MM.1S (cell line): ENCODE measurements at regions not wholly inside any gene's neighbourhood (a gene's known extent, or its start where the extent isn't known, plus 50 kb on each side); places are given as distances from the start of the nearest gene placed in this dataset.

Source experiments
- DNase-seq: peaks from one replicate; pipeline ENCODE4 v3.0.0-alpha.2; 2015
- H2AFZ ChIP-seq: fragments of 300-600 bp; sonication (generic); 2 replicates; pipeline ENCODE4 v1.6.0; 2016; ENCODE audit warnings: antibody characterized with exemption, low read length
- H3F3A ChIP-seq: fragments of 300-600 bp; sonication (generic); 2 replicates; pipeline ENCODE4 v1.6.1; 2016; ENCODE audit warnings: mild to moderate bottlenecking, antibody characterized with exemption, low read length, moderate library complexity, mixed read lengths; ENCODE audit not compliant: insufficient read depth
- H3K27ac ChIP-seq: fragments of 300-600 bp; sonication (generic); 2 replicates; pipeline ENCODE4 v1.5.1; 2016; ENCODE audit warnings: mild to moderate bottlenecking, low read length
- H3K27me3 ChIP-seq: fragments of 300-600 bp; sonication (generic); replicated peaks from 2 replicates; pipeline ENCODE4 v1.6.0; 2016; ENCODE audit warnings: low read length; ENCODE audit not compliant: insufficient read depth
- H3K36me3 ChIP-seq: fragments of 300-600 bp; sonication (generic); replicated peaks from 2 replicates; pipeline ENCODE4 v1.6.1; 2016; ENCODE audit warnings: mild to moderate bottlenecking, low read length, mixed read lengths; ENCODE audit not compliant: insufficient read depth
- H3K4me1 ChIP-seq: fragments of 300-600 bp; sonication (generic); 2 replicates; pipeline ENCODE4 v1.6.1; 2016; ENCODE audit warnings: low read length, mixed read lengths
- H3K4me2 ChIP-seq: fragments of 300-600 bp; sonication (generic); 2 replicates; pipeline ENCODE4 v1.6.0; 2016; ENCODE audit warnings: low read depth, low read length
- H3K4me3 ChIP-seq: fragments of 300-600 bp; sonication (generic); 2 replicates; pipeline ENCODE4 v1.5.1; 2016; ENCODE audit warnings: low read length, mixed read lengths
- H3K79me2 ChIP-seq: fragments of 300-600 bp; sonication (generic); 2 replicates; pipeline ENCODE4 v1.6.1; 2016; ENCODE audit warnings: mixed run types, low read length, mixed read lengths
- H3K9ac ChIP-seq: fragments of 300-600 bp; sonication (generic); 2 replicates; pipeline ENCODE4 v1.6.1; 2016; ENCODE audit warnings: low read length, mixed read lengths
- H3K9me2 ChIP-seq: fragments of 300-600 bp; sonication (generic); replicated peaks from 2 replicates; pipeline ENCODE4 v1.6.1; 2016; ENCODE audit warnings: mild to moderate bottlenecking, low read length, mixed read lengths; ENCODE audit not compliant: insufficient read depth
- H3K9me3 ChIP-seq: fragments of 300-600 bp; sonication (generic); replicated peaks from 2 replicates; pipeline ENCODE4 v1.6.1; 2016; ENCODE audit warnings: mild to moderate bottlenecking, low read length, mixed read lengths; ENCODE audit not compliant: insufficient read depth
- H4K20me1 ChIP-seq: fragments of 300-600 bp; sonication (generic); 2 replicates; pipeline ENCODE4 v1.6.1; 2016; ENCODE audit warnings: mild to moderate bottlenecking, low read length, moderate library complexity, mixed read lengths; ENCODE audit not compliant: insufficient read depth
- EZH2 ChIP-seq: fragments of 300-600 bp; sonication (generic); optimal IDR thresholded peaks from 2 replicates; pipeline ENCODE3; 2017; ENCODE audit warnings: low read depth, mild to moderate bottlenecking, antibody characterized with exemption, low read length, mixed read lengths
- EZH2phosphoT487 ChIP-seq: fragments of 300-600 bp; sonication (generic); IDR thresholded peaks from 2 replicates; pipeline ENCODE4 v1.6.1; 2018; ENCODE audit warnings: antibody characterized with exemption, low read length
- TF ChIP-seq, protein P1 (sequence below): fragments of 300-600 bp; sonication (generic); IDR thresholded peaks from 2 replicates; pipeline ENCODE4 v1.5.1; 2016; ENCODE audit warnings: antibody characterized with exemption, low read length, mixed read lengths

DNA sequence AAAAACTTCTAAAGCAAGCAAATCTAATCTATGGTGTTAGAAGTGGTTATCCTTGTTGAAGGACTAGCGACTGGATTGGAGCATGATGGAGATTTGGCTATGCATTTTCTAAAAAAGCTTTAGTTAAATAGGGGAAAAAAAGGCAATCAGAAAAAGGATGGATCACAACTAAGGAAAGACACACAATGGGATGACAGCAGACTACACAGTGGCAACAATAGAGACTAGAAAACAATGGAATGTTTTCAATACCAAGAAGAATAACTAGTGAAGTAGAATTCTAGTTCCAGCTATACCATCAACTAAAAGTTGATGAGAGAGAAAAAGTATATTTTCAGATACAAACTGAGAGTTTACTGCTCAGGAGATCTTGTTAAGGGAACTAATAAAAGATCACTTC lies 605.8 kb downstream of the PTPRU start:
- Histone ChIP-seq H3K4me3 (no peak overlapping the region), H3K9me3 (no peaks in the 10 kb centered on the region), H3K9ac (no peak overlapping the region), H3K4me1 (no peaks in the 10 kb centered on the region), H3K9me2 (no peaks in the 10 kb centered on the region), H3K27me3 (peaks cover 81% of the 10 kb centered on the region), H3K27ac (no peak overlapping the region), H4K20me1 (no peaks in the 10 kb centered on the region), H3K36me3 (no peaks in the 10 kb centered on the region), H2AFZ (no peak overlapping the region), H3K79me2 (no peaks in the 10 kb centered on the region), H3F3A (no peaks in the 10 kb centered on the region), H3K4me2 (no peak overlapping the region)
- no peak for DNase-seq
- no peak for TF ChIP-seq EZH2
- TF ChIP-seq EZH2phosphoT487 = no peak
- TF ChIP-seq, protein P1, sequence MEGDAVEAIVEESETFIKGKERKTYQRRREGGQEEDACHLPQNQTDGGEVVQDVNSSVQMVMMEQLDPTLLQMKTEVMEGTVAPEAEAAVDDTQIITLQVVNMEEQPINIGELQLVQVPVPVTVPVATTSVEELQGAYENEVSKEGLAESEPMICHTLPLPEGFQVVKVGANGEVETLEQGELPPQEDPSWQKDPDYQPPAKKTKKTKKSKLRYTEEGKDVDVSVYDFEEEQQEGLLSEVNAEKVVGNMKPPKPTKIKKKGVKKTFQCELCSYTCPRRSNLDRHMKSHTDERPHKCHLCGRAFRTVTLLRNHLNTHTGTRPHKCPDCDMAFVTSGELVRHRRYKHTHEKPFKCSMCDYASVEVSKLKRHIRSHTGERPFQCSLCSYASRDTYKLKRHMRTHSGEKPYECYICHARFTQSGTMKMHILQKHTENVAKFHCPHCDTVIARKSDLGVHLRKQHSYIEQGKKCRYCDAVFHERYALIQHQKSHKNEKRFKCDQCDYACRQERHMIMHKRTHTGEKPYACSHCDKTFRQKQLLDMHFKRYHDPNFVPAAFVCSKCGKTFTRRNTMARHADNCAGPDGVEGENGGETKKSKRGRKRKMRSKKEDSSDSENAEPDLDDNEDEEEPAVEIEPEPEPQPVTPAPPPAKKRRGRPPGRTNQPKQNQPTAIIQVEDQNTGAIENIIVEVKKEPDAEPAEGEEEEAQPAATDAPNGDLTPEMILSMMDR = no peak

- no peak for TF ChIP-seq EZH2
- TF ChIP-seq, protein P1 = no peak
- TF ChIP-seq EZH2phosphoT487 = no peak
- Histone ChIP-seq H3K9me2 (no peaks in the 10 kb centered on the region), H3F3A (no peaks in the 10 kb centered on the region), H3K36me3 (no peaks in the 10 kb centered on the region), H2AFZ (no peak overlapping the region), H3K4me3 (no peak overlapping the region), H4K20me1 (no peaks in the 10 kb centered on the region), H3K4me1 (no peaks in the 10 kb centered on the region), H3K27ac (no peak overlapping the region), H3K9ac (no peak overlapping the region), H3K79me2 (no peaks in the 10 kb centered on the region), H3K4me2 (no peak overlapping the region), H3K27me3 (peaks cover 66% of the 10 kb centered on the region), H3K9me3 (no peaks in the 10 kb centered on the region)
- no peak for DNase-seq
These were observed 603.4 kb downstream of the PTPRU start for GRCh38 chr1:29839726-29840125.

- Histone ChIP-seq H2AFZ (no peak overlapping the region), H3K79me2 (no peaks in the 10 kb centered on the region), H4K20me1 (no peaks in the 10 kb centered on the region), H3K27me3 (peaks cover 61% of the 10 kb centered on the region), H3K27ac (no peak overlapping the region), H3K9ac (no peak overlapping the region), H3K4me1 (no peaks in the 10 kb centered on the region), H3K9me3 (no peaks in the 10 kb centered on the region), H3K4me3 (no peak overlapping the region), H3K36me3 (no peaks in the 10 kb centered on the region), H3K4me2 (no peak overlapping the region), H3F3A (no peaks in the 10 kb centered on the region), H3K9me2 (no peaks in the 10 kb centered on the region)
- no peak for DNase-seq
- TF ChIP-seq, protein P1 = no peak
- no peak for TF ChIP-seq EZH2
- TF ChIP-seq EZH2phosphoT487 = no peak
These were observed 602.5 kb downstream of the PTPRU start for GRCh38 chr1:29838738-29839320.
